Urothelium cell line (cell line): ENCODE measurements at regions not wholly inside any gene's neighbourhood (a gene's known extent, or its start where the extent isn't known, plus 50 kb on each side); places are given as distances from the start of the nearest gene placed in this dataset.

Experiments used
- DNase-seq: peaks from one replicate; pipeline ENCODE4 v3.0.0; 2011; ENCODE audit warnings: low spot score, mixed read lengths
- FAIRE-seq: peaks from 2 replicates; lab custom pipeline; 2011; peaks lifted over from hg19 to GRCh38; lab: Jason Lieb, UNC

DNA sequence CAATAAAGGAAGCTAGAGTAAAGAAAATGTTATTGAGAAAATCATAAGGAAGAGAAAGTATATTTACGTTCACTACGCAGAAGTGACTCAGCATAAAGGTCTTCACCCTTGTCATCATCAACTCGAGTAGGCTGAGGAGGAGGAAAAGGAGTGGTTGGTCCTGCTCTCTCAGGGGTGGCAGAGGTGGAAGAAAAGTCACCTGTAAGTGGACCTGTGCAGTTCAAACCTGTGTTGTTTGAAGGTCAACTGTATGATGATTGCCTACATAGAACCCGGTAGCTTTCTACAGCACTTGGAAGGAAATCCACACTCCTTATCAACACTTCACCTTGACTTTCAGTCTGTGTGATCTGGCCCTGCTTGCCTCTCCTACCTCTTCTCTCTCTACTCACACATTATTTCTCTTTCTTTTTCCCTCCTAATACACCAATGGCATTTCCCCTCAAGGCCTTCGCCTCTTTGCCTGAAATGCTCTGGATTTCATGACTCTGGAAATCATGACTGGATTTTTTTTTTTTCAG lies 109.3 kb upstream of the CPEB4 start:
- no peak for FAIRE-seq
- DNase-seq: no peak

DNA sequence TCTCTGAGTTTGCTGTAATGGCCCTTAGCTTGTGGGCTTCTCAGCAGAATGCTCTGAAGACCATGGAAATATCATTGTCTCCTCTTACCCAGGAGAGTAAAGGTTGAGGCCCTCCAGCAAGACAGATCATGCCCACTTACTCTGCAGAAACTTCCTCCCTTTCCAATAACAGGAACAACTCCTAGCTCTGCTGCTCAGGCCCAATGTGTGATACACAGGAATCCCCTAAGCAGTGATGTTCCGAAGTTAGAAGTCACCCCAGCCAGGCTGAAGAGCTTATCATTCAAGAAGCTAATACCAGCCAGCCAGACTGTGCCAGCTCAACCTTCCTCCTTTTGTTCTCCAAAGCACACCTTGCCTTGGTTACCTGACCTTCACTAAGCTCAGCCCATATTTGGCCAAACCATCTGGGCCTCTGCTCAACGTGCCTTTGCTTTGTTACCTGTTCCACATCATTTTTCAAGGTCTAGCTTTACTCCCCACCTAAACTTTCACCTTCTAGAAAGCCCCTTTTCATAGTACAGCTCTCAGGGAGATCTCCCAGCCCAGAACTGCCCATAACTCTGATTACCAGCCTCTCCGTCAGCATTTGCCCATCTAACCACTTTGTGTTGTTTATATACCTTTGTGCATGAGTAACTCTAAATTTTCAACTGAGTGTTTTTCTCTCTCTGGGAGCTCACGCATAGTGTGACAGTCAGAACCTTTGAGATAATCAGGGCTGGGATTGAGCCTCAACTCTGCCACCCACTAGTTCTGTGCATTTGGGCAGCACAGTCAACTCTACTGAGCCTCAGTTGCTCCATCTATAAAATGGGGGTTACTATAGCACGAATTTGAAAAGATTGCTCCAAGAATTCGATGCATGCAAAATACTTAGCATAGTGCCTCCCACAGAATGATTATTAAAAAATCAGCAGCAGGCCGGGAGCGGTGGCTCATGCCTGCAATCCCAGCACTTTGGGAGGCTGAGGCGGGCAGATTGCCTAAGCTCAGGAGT lies 107.6 kb upstream of the CPEB4 start:
- no peak for FAIRE-seq
- DNase-seq: no peak

DNA sequence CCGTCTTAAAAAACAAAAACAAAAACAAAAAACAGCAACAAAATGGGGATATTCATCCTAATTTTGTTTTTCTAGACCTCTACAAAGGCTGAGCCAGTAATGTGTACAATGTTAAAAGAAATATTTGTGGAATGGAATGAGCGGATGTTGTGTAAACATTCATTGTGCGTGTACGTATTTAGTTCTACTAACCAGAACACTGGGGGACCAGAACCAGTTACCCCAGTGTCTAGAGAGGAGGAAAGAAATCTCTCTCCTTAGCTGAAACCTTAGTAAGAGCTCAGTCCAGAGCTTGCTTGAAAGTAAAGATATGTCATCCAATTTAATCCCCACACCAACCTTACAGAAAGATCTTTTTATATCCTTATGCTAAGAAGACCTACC lies 106.7 kb upstream of the CPEB4 start:
- FAIRE-seq (no peak), DNase-seq (no peak)

DNA sequence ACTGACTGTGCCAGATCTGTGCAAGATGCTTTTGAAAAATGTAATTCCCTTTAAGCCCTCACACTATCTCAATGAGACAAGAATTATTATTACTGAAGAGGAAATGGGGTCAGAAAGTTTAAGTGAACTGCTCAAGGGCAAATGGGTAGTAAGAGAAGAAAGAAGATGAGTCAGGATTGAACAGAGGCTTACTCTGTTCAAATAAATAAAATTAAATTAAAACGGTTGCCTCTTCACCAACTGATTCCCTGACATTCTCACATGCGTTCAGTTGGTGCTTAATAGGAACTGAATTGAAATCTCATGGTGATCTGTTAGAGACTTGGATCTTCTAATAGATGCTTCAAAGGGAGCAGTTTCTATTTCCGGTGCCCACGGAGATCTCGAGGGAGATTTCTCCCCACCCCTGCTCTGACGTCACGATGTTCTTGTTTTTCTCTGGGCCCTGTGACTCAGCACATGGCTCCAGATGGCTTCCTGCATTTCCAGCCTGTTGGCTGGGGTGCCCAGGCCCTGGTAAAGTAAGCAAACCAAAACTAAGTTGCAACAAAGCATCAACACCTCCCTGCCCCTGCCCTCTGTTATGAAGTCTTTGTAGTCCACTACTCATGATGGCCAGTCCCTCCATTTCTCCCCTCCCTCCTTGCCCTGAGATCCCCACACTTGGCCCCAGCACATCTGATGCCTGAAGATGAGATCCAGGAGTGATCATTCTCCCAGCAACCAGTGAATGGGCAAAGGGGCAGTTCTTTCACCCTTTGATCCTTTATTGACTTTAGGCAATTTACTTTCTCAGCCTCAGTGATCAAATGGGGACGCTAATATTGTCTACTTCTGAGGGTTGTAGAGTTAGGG lies 106.1 kb upstream of the CPEB4 start:
- DNase-seq (peak; percentile 62), FAIRE-seq (no peak)

DNA sequence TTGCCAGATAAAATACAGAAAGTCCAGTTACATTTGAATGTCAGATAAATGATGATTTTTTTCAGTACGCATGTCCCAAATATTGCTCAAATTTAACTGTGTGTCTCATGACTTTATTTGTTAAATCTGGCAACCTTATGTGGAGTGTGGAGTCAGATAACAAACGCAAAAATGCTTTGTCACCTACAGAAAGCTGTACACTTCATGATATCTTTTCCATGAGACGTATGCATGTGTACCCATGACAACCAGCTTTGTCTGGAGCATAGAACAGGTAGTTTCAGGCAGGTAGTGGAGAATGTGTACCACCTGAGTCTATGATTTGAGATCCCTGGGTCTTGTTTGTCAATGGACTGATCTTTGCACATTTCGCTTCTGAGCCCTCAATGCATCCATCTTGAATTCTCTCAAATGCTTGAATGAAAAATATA lies 105.5 kb upstream of the CPEB4 start:
- DNase-seq (no peak), FAIRE-seq (no peak)

DNA sequence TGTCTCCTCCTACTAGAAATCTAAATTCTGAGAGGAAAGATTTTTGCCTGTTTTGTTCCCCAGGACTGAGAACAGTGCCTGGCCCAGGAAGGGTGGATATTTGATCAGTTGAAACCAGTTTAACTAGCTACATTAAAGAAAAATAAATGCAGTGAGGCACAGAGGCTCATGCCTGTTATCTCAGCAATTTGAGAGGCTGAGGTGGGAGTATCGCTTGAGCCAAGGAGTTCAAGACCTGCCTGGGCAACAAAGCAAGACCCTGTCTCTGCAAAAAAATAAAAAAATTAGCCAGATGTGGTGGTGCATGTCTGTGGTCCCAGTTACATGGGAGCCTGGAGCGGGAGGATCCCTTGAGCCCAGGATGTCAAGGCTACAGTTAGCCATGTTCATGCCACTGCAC lies 104.8 kb upstream of the CPEB4 start:
- no peak for FAIRE-seq

DNA sequence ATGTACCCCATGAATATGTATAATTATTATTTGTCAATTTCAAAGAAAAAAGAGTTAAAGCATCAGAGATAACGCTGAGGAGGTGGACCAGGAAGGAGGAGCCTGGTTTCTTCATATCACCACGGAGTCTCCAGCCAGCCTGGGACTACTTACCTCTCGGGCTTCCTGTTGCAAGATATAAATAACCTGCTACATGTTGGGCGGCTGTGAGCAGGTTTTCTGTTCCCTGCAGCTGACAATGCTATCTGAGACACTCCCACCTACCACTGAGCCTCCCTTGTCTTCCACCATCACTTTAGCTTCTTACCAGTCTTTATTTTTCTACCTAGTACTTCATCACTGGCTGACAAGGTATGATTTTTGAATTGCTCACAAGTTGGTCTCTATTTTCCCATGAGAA lies 102.7 kb upstream of the CPEB4 start:
- no peak for FAIRE-seq
- DNase-seq: no peak

More for the DNA sequence above, 104.8 kb upstream of the CPEB4 start:
- no peak for DNase-seq

DNA sequence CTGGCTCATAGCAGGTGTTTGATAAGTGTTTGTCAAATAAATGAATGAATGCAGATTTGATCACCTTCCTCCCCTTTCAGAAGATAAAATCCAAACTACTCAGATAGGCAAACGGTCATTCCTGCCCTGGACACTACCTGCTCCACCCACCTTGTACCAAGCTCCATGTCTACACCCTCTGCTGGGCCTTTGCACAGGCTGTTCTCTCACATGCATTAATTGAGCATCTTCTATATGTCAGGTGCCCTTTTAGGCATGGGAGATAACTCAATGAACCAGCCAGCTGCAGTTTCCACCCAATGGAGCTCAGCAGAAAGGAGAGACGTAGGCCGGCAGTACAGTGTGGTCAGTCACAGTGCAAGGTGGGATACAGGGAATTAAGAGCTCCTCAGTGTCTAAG lies 102.3 kb upstream of the CPEB4 start:
- DNase-seq (no peak), FAIRE-seq (no peak)

DNA sequence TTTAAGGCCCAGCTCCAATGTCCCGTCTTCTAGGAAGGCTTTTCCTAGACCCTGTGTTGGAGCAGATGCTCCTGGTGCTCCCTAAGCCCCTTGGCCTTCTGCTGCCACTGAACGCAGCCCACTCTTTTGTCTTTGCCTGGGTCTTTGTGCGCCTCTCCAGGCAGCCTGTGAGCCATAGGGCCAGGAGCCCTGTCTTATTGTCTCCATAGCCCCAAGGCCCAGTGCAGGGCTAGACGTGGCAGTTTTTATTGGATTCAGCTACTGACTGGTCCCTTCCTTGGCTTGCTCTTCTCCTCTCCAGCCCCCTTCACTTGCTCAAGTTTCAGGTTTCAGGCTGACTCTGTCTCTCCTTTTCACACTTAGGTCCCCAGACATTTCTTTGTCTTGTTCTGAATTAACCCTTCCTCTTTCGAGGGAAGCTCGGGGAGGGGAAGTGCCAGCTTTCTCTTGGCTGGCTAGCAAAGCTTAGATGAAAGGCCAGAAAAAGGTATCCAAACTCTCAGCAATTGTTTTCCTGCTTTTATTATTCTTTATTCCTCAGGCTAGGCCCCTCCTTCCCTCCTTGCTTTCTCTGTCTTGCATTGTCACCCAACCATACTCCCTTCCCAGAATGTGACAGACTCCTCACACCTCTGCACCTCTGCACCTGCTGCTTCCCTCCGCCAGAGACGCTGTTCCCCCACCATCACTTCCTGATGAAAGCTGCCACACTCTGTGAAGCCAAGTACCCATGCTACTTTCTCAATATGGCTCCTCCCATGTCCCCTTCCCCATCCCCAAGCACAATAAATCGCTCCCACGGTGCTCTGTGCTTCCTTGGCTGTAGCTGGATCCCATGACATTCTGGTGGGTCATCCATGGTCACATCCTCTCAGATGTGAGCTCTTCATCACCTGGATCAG lies 101.6 kb upstream of the CPEB4 start:
- no peak for FAIRE-seq
- no peak for DNase-seq

DNA sequence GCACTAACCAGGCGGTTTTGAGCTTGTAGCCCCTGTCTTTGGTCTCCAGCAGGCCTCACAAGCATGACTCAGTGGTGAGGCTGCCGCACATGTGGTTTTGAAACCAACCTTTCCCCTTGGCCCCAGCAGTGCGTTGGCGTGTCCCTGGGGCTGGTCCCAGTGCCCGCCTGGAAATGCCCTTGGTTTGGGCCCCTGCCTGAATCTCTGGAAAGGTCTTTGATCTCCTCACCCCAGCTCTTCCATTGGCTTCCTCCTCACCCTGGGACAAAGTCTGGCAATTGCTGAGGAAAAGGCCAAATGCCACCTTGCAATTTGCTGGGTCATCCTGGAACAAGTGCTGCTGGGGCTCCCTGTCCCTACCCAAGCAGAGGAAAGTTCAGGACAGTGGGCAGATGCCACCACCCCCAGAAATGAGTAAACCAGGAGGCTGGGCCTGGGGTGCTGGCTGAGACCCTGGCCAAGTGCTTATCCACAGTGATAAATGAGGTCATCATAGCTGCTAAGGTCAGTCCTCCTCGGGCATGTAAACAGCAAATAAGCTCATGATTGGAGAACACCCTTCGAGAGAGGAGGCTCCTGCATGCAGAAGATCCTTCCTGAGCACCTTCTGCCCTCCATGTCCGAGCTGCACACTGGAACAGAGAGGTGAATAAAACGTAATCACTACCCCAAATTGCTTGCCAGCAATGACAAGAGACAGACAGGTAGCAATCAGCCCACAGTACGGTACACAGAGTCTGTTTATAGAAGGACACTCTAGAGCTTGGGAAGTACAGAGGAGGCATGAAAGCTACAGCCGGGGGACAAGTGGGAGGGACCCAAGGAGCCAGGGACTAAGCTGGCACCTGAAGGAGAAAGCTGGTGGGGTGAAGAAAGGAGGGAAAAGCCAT lies 98.9 kb upstream of the CPEB4 start:
- DNase-seq: peak; percentile 87
- no peak for FAIRE-seq

DNA sequence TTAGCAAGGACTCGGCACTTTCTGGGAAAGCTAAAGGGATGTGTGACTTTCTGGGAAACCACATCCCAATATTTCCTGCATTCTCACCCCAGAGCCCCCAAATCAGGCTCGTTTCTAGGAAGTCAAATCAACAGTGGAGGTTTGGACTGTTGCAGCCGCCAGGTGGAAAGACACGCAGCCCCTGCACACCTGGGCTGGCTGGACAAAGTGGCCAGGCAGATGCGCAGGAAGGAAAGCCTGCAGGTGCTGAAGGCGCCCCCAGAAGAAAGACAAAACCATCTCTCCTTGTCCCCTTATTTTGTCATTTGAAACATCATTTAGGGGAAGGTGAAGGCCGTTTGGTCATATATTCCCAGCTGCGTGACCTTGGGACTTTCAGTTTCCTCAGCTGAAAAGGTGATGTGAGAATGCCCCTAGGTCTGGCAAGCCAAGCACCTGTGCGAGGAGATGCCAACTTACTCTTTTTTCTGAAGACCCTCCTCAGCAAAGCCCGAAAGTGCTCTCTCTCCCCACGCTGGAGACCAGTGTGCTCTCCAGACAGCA lies 97.9 kb upstream of the CPEB4 start:
- no peak for FAIRE-seq
- no peak for DNase-seq

DNA sequence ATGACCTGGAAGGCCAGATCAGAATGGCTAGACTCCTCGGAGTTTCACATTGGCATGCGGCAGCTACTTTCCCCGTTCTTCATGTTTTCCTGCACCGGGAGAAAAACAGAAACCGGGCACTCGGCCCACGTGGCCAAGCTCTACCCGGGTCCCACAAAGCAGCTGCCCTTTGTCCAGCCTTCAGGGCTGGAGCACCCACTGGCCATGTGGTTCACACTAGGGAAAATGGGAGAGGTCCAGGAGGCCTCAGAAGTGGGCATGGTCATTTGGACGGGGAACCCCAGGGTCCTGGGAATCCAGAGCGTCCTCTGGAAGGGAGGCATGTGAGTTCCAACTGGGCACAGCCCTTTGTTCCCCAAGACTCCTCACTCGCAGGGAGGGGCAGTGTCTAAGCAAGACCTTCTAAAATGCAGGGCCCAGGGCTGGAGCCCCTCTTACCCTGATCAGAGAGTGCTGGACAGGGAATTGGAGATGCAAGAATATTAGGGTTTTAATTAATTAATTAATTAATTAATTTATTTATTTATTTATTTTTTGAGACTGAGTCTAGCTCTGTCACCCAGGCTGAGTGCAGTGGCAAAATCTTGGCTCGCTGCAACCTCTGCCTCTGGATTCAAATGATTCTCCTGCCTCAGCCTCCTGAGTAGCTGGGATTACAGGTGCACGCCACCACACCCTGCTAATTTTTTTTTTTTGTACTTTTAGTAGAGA lies 97.2 kb upstream of the CPEB4 start:
- DNase-seq (no peak), FAIRE-seq (no peak)

DNA sequence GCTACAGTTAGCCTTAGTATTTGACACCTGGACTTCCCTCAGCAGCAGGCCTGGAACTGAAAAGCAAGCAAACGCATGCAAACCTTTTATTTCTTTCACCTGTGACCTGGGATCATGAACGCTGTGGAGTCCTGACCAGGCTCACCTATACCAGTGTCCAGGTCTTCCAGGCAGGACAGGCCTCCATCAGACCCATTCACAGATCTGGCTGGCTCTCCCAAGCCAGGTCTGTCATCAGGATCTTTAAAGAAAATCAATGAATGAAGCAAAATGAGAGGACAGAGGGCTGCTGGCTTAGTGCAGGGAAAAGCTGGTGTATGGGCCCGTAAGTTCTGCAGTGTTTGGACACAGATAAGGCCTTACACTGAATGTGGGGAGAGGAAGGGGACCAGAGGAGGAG lies 96.3 kb upstream of the CPEB4 start:
- DNase-seq: no peak
- no peak for FAIRE-seq

DNA sequence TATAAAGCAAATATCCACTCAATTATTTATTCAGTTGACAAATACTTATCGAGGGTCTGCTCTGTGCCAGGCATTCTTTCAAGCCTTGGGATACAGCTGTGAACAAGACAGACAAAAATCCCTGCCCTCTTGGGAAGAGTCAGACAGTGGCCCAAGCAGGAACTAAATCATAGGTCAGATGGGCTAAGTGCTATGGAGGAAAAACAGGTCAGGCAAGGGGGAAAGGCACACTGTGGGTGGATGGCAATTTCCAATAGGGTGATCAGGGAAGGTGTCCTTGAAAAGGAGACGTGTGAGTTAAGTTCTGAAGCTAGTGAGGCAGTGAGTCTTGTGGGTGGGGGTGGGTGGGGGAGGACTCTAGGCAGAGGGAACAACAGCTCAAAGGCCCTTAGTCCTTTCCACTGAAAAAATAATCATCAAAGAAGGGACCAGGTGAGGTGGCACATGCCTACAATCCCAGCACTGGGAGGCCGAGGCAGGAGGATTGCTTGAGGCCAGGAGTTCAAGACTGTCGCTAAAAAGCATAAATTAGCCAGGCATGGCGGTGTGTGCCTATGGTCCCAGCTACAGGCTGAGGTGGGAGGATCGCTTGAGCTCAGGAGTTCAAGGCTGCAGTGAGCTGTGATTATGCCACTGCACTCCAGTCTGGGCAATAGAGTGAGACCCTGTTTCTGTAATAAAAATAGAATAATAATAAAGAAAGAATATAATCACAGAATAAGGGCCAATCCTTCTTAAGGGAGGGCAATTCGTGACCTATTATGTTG lies 95.2 kb upstream of the CPEB4 start:
- FAIRE-seq: no peak
- DNase-seq: no peak

DNA sequence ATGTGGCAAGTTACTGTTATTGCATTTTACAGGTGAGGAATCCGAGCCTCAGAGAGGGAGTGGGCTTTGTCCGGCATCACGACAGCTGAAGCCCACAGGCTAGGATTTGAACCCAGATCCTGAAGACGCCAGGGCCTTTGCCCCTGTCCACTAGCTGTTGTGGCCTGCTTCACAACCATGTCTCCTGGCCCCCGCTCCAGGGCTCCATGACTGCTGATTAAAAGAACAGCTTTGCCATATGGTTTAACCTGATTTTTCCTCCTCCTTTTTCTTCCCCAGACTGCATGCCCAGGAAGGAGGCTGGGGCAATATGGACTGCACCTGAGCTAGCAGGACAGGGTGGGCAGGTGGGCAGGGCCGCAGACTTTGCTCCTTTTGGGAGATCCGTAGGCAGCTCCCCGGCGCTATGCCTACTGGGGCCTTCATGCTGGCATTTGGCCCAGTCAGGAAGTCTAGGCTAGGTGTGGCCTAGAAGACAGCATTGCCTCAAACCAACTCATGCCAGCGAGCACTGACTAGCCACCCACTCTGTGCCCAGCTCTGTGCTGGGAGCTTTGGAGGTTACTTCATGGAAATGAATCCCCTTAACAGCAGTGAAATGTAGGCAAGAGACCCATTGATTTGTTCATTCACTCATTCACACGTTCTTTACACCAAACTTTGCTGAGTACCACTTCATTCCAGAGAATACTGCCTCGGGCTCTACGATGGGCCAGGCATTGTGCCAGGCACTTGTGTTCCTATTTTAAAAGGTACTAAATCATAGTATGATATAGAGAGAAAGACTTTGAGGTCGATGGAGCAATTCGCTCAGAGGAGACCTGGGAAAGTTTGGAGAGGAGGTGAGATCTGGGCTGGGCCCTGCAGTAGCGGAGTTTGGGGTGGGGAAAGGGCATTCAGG lies 94.3 kb upstream of the CPEB4 start:
- FAIRE-seq: no peak

DNA sequence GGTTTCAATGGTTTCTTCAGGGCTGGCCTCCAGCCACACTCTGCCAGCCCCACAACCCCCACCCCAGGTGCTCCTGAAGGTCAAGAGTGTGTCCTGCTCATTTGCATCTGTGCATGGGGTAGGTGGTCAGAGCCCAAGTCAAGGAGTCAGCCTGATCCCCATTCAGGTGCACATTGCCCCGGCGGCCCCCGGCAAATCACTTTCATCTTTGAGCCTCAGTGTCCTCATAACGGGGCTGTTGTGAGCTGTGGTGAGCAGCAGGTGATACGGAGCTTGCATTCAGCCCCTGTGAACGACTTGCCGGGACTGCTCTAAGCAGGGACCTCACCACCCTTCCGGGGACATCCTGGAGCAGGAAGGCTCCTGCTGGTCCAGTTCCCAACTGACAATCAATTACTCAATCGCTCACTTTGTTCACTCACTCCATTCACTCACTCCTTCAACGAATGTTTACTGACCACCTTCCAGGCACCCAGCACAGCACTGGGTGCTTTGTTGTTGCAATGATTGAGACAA lies 93.2 kb upstream of the CPEB4 start:
- no peak for FAIRE-seq
- DNase-seq: no peak

More for the DNA sequence above, 94.3 kb upstream of the CPEB4 start:
- DNase-seq: no peak

DNA sequence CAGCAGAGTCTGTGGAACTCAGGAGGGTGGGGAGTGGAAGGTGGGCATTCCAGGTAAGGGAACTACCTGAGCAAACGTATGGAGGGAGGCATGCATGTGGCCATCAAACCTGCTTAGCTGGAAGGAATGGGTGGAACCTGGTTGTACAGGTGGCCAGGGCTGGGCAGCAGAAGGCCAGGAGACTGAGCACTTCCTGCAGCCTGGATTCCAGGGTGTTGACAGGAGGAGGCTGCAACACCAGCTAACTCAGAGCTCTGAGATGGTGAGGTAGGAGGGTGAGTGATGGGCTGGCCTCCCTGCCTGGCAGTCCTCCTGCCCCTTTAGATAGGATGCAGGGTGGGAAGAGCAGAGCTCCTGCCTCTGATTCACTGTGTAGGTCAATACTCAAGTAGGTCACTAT lies 92.5 kb upstream of the CPEB4 start:
- FAIRE-seq: no peak
- DNase-seq: no peak
